HG03354 (cell line): ENCODE measurements at regions not wholly inside any gene's neighbourhood (a gene's known extent, or its start where the extent isn't known, plus 50 kb on each side); places are given as distances from the start of the nearest gene placed in this dataset.

Source experiments
- ATAC-seq: cut with Tn5 transposase; IDR thresholded peaks from one replicate; pipeline ENCODE4 v1.9.1; 2021; ENCODE audit warnings: mild to moderate bottlenecking; ENCODE audit not compliant: unreplicated experiment, poor library complexity, severe bottlenecking

- no peak for ATAC-seq
Observed at GRCh38 chr9:1311462-1312042, 261.4 kb downstream of the DMRT2 start.

GRCh38 chr9:1319436-1319835, 269.3 kb downstream of the DMRT2 start:
- ATAC-seq, result no peak

- no peak for ATAC-seq
Observed at GRCh38 chr9:1320051-1320557, 269.9 kb downstream of the DMRT2 start.

GRCh38 chr9:1320607-1321195, 270.5 kb downstream of the DMRT2 start:
- no peak for ATAC-seq

- no peak for ATAC-seq
Observed at GRCh38 chr9:1327467-1327866, 277.3 kb downstream of the DMRT2 start.

GRCh38 chr9:1328341-1328740, 278.2 kb downstream of the DMRT2 start:
- ATAC-seq, result no peak

- ATAC-seq, result no peak
Observed at GRCh38 chr9:1331546-1332038, 281.4 kb downstream of the DMRT2 start.

- no peak for ATAC-seq
Observed at GRCh38 chr9:1332156-1332555, 282.0 kb downstream of the DMRT2 start.

- no peak for ATAC-seq
Observed at GRCh38 chr9:1335174-1335573, 285.0 kb downstream of the DMRT2 start.

GRCh38 chr9:1337169-1337568, 287.0 kb downstream of the DMRT2 start:
- no peak for ATAC-seq

- ATAC-seq, result no peak
Observed at GRCh38 chr9:1340390-1340789, 290.2 kb downstream of the DMRT2 start.

GRCh38 chr9:1353291-1353690, 303.1 kb downstream of the DMRT2 start:
- no peak for ATAC-seq

GRCh38 chr9:1354086-1354485, 303.9 kb downstream of the DMRT2 start:
- no peak for ATAC-seq

- no peak for ATAC-seq
Observed at GRCh38 chr9:1354606-1355005, 304.4 kb downstream of the DMRT2 start.

GRCh38 chr9:1355656-1356055, 305.5 kb downstream of the DMRT2 start:
- no peak for ATAC-seq

- no peak for ATAC-seq
Observed at GRCh38 chr9:1362845-1363244, 312.7 kb downstream of the DMRT2 start.

- ATAC-seq, result no peak
Observed at GRCh38 chr9:1366276-1366675, 316.1 kb downstream of the DMRT2 start.

- ATAC-seq, result no peak
Observed at GRCh38 chr9:1369297-1369696, 319.1 kb downstream of the DMRT2 start.

- no peak for ATAC-seq
Observed at GRCh38 chr9:1373445-1373844, 323.3 kb downstream of the DMRT2 start.

- no peak for ATAC-seq
Observed at GRCh38 chr9:1383899-1384455, 333.8 kb downstream of the DMRT2 start.

- no peak for ATAC-seq
Observed at GRCh38 chr9:1384816-1385215, 334.7 kb downstream of the DMRT2 start.
